Gastrocnemius medialis (tissue), 4 donors: ENCODE measurements at regions not wholly inside any gene's neighbourhood (a gene's known extent, or its start where the extent isn't known, plus 50 kb on each side); places are given as distances from the start of the nearest gene placed in this dataset.

ENCODE experiments used
- CTCF ChIP-seq, 5 experiments: fragments of 450-650 bp in 3 of 5; fragments of 200-600 bp in 2 of 5; sonication (generic) in 2 of 5; IDR thresholded peaks in 4 of 5; conservative IDR thresholded peaks in 1 of 5; 1 replicate in 4 of 5; 2 replicates in 1 of 5; pipeline ENCODE4 v1.5.1; 2016 to 2019; ENCODE audit warnings: antibody characterized with exemption in 5 of 5, mild to moderate bottlenecking in 3 of 5, moderate library complexity in 3 of 5
- POLR2A ChIP-seq, 2 donors: fragments of 450-650 bp; IDR thresholded peaks; one replicate each; pipeline ENCODE4 v1.6.1; 2017; ENCODE audit warnings: antibody characterized with exemption in 2 of 2, mild to moderate bottlenecking in 2 of 2, moderate library complexity in 2 of 2

- TF ChIP-seq POLR2A (IDR thresholded peaks at IDR 0.05) (no peak), CTCF (IDR thresholded peaks at IDR 0.05 in 4 of 5, conservative IDR thresholded peaks at IDR 0.05 in 1 of 5) (no peak)
These were observed 480.4 kb upstream of the CAMK1G start for GRCh38 chr1:209103092-209103491.
